Ovary (tissue), 3 donors: ENCODE measurements at regions not wholly inside any gene's neighbourhood (a gene's known extent, or its start where the extent isn't known, plus 50 kb on each side); places are given as distances from the start of the nearest gene placed in this dataset.

ENCODE experiments used
- CTCF ChIP-seq, 3 donors: fragments of 450-650 bp in 2 of 3; fragments of 200-600 bp in 1 of 3; IDR thresholded peaks; one replicate each; pipeline versions ENCODE4 v1.5.1 to v1.8.0; 2016 to 2022; ENCODE audit warnings: antibody characterized with exemption in 3 of 3, mild to moderate bottlenecking in 1 of 3
- EP300 ChIP-seq: sonication (generic); formaldehyde crosslinking; IDR thresholded peaks from one replicate; pipeline ENCODE4 v1.6.1; 2017; ENCODE audit warnings: antibody characterized with exemption
- donor health status: DM: no; HTN: no; CAD: no.

GRCh38 chr2:31642707-31643106, 62.0 kb upstream of the SRD5A2 start:
- TF ChIP-seq CTCF (IDR thresholded peaks at IDR 0.05) (no peak), EP300 (no peak)
